PC-9 (cell line): ENCODE measurements at regions not wholly inside any gene's neighbourhood (a gene's known extent, or its start where the extent isn't known, plus 50 kb on each side); places are given as distances from the start of the nearest gene placed in this dataset.

Source experiments
- BruUV-seq: library from RNA; stranded (reverse); fragments of 400-500 nt; replicated peaks from 2 replicates; lab custom pipeline; 2021; lab: Mats Ljungman, UMichigan
- CTCF ChIA-PET: fragments of 300-600 bp; sonication (Branson Sonifier 250); formaldehyde crosslinking; loops from one replicate; lab custom pipeline; 2022; ENCODE audit warnings: antibody characterized with exemption; lab: Charles Lee
- POLR2A ChIA-PET: fragments of 300-600 bp; sonication (Branson Sonifier 250); formaldehyde crosslinking; loops from one replicate; lab custom pipeline; 2022; ENCODE audit warnings: antibody characterized with exemption; ENCODE audit not compliant: unreplicated experiment; lab: Charles Lee
- DNase-seq, 2 experiments: peaks; one replicate each; pipeline versions ENCODE4 v3.0.0 to v3.0.0-alpha.2; 2015 to 2022; ENCODE audit warnings: mixed read lengths in 1 of 2
- H2AFZ ChIP-seq: fragments of 200-600 bp; sonication (generic); 2 replicates; pipeline ENCODE4 v1.8.1; 2017; ENCODE audit warnings: antibody characterized with exemption
- H3F3A ChIP-seq: fragments of 200-600 bp; sonication (generic); 2 replicates; pipeline ENCODE4 v1.8.1; 2017; ENCODE audit warnings: antibody characterized with exemption, mild to moderate bottlenecking, low read depth; ENCODE audit not compliant: insufficient read depth
- H3K27ac ChIP-seq: fragments of 200-600 bp; sonication (generic); 2 replicates; pipeline ENCODE4 v1.6.1; 2016; ENCODE audit warnings: mixed run types
- H3K27me3 ChIP-seq: fragments of 200-600 bp; sonication (generic); 2 replicates; pipeline ENCODE4 v1.6.1; 2016; ENCODE audit warnings: low read depth, mixed run types; ENCODE audit not compliant: insufficient read depth
- H3K36me3 ChIP-seq: fragments of 200-600 bp; sonication (generic); 2 replicates; pipeline ENCODE4 v1.6.1; 2016; ENCODE audit warnings: low read depth, mixed run types
- H3K4me1 ChIP-seq: fragments of 200-600 bp; sonication (generic); replicated peaks from 2 replicates; pipeline ENCODE4 v1.6.1; 2016; ENCODE audit warnings: mixed run types; ENCODE audit not compliant: insufficient read depth
- H3K4me2 ChIP-seq: fragments of 200-600 bp; sonication (generic); 2 replicates; pipeline ENCODE4 v1.6.1; 2017; ENCODE audit warnings: mixed run types
- H3K4me3 ChIP-seq: fragments of 200-600 bp; sonication (generic); 2 replicates; pipeline ENCODE4 v1.6.1; 2016; ENCODE audit warnings: mixed run types
- H3K79me2 ChIP-seq: fragments of 200-600 bp; sonication (generic); 2 replicates; pipeline ENCODE4 v1.6.1; 2017; ENCODE audit warnings: low read depth, mixed run types
- H3K9me2 ChIP-seq: fragments of 200-600 bp; sonication (generic); 2 replicates; pipeline ENCODE4 v1.8.1; 2017; ENCODE audit warnings: mild to moderate bottlenecking; ENCODE audit not compliant: insufficient read depth
- H3K9me3 ChIP-seq: fragments of 200-600 bp; sonication (generic); 2 replicates; pipeline ENCODE4 v1.8.1; 2016; ENCODE audit warnings: low read depth; ENCODE audit not compliant: insufficient read depth
- H4K20me1 ChIP-seq: fragments of 200-600 bp; sonication (generic); 2 replicates; pipeline ENCODE4 v1.8.1; 2017; ENCODE audit not compliant: insufficient read depth
- CTCF ChIP-seq: fragments of 200-600 bp; sonication (generic); conservative IDR thresholded peaks from 2 replicates; pipeline ENCODE4 v1.6.1; 2017; ENCODE audit warnings: mixed run types, antibody characterized with exemption, mild to moderate bottlenecking, moderate library complexity
- EZH2 ChIP-seq: fragments of 200-600 bp; sonication (generic); IDR thresholded peaks from 2 replicates; pipeline ENCODE4 v1.8.0; 2017; ENCODE audit warnings: antibody characterized with exemption, low read depth
- intact Hi-C: fragments of 100-400 bp; cut with micrococcal nuclease; formaldehyde crosslinking; loops from one replicate; pipeline ENCODE4 v1.10.0; 2022; ENCODE audit not compliant: unreplicated experiment

GRCh38 chr4:62324215-62324614 is 1124.1 kb downstream of the ADGRL3 start:
- BruUV-seq: no TSS peak

GRCh38 chr4:62320612-62321011 is 1120.5 kb downstream of the ADGRL3 start:
- Histone ChIP-seq H2AFZ (no peak overlapping the region), H3K27ac (no peak overlapping the region), H3K36me3 (no peaks in the 10 kb centered on the region), H3K4me1 (no peaks in the 10 kb centered on the region), H3F3A (no peaks in the 10 kb centered on the region), H3K4me3 (no peak overlapping the region), H3K79me2 (no peaks in the 10 kb centered on the region), H3K9me3 (no peaks in the 10 kb centered on the region), H3K4me2 (no peak overlapping the region), H4K20me1 (no peaks in the 10 kb centered on the region), H3K9me2 (no peaks in the 10 kb centered on the region), H3K27me3 (no peaks in the 10 kb centered on the region)
- no TSS peak for BruUV-seq
- TF ChIP-seq EZH2: no peak
- no peak for TF ChIP-seq CTCF
- POLR2A ChIA-PET: no interaction called here
- DNase-seq: no peak
- intact Hi-C loops: no loop called here
- CTCF ChIA-PET: no interaction called here

More at GRCh38 chr4:62324215-62324614, 1124.1 kb downstream of the ADGRL3 start:
- Histone ChIP-seq H3K9me3 (no peaks in the 10 kb centered on the region), H3K27ac (no peak overlapping the region), H3K36me3 (no peaks in the 10 kb centered on the region), H4K20me1 (no peaks in the 10 kb centered on the region), H2AFZ (no peak overlapping the region), H3K27me3 (no peaks in the 10 kb centered on the region), H3K4me2 (no peak overlapping the region), H3K9me2 (no peaks in the 10 kb centered on the region), H3F3A (no peaks in the 10 kb centered on the region), H3K79me2 (no peaks in the 10 kb centered on the region), H3K4me1 (no peaks in the 10 kb centered on the region), H3K4me3 (no peak overlapping the region)
- TF ChIP-seq CTCF: no peak
- no peak for TF ChIP-seq EZH2
- DNase-seq: no peak
- ChIA-PET CTCF (no interaction called here), POLR2A (no interaction called here)
- intact Hi-C loops: no loop called here

- H3K9me3 ChIP-seq: no peaks in the 10 kb centered on the region
- H3K27ac ChIP-seq: no peak overlapping the region
- no peak overlapping the region for H2AFZ ChIP-seq
- H3K9me2 ChIP-seq: no peaks in the 10 kb centered on the region
- intact Hi-C loops: no loop called here
- H3K79me2 ChIP-seq: no peaks in the 10 kb centered on the region
- no TSS peak for BruUV-seq
- no peaks in the 10 kb centered on the region for H3K27me3 ChIP-seq
- H3K4me3 ChIP-seq: no peak overlapping the region
- H3K4me2 ChIP-seq: no peak overlapping the region
- no peaks in the 10 kb centered on the region for H4K20me1 ChIP-seq
- ChIA-PET POLR2A (no interaction called here), CTCF (no interaction called here)
- no peaks in the 10 kb centered on the region for H3K4me1 ChIP-seq
- DNase-seq: no peak
- H3K36me3 ChIP-seq: no peaks in the 10 kb centered on the region
- TF ChIP-seq CTCF (no peak), EZH2 (no peak)
- no peaks in the 10 kb centered on the region for H3F3A ChIP-seq
Observed at GRCh38 chr4:62302710-62303109, 1102.6 kb downstream of the ADGRL3 start.
